DMS153 (cell line): ENCODE measurements at regions not wholly inside any gene's neighbourhood (a gene's known extent, or its start where the extent isn't known, plus 50 kb on each side); places are given as distances from the start of the nearest gene placed in this dataset.
A peak's percentile ranks its signal among the peaks of the same experiment; 100 is the strongest.

Source experiments
- DNase-seq: peaks from one replicate; lab custom pipeline; 2025; lab: John Stamatoyannopoulos, UW

- no peak for DNase-seq
These were observed 87.4 kb upstream of the FZD10 start for GRCh38 chr12:130074661-130075406.

DNA sequence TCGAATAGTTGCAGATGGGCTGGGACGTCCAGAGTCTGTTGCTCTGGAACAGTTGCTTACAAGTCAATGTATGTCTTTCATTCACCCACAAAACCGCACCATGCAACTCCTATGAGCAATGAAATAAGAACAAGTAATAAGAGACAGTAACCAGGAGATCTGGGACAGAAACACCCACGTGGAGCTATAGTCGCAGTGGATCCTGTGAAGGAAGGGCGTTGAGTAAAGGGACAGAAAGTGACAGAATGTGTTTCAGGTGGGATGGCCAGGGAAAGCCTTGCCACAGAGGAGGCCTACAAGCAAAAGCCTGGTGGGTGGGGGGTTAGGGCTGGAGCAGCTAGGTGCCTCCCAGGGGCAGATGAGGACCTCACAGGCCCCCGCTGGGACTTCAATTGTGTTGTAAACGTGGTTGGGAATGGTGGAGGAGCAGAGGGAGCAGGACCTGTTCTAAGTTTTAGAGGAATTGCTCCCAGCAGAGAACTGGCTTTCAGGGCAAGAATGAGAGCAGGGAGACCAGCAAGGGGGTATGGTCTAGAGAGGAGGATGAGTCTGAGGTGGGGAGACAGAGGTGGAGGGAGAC is 86.7 kb upstream of the FZD10 start:
- no peak for DNase-seq

GRCh38 chr12:130076126-130076525 is 86.1 kb upstream of the FZD10 start:
- no peak for DNase-seq

- no peak for DNase-seq
These were observed 85.5 kb upstream of the FZD10 start for GRCh38 chr12:130076752-130077151.

DNA sequence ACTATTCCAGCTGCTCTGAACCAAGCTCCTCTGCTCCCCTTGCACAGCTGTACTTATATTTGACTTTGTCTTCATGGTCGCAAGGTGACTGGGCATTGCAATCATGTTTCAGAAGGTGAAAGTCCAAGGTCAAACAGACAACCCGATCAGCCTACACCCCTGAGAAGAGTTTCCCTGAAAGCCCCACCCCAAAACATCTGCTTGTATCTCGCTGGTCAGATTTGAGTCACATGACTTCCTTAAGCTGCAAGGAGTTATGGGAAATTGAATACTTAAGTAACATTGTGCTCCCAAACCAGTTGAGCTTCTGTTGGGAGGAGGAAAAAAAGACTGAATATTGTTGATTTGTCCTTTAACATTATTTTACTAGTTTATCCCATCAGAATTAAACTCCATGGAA is 83.4 kb upstream of the FZD10 start:
- no peak for DNase-seq

DNA sequence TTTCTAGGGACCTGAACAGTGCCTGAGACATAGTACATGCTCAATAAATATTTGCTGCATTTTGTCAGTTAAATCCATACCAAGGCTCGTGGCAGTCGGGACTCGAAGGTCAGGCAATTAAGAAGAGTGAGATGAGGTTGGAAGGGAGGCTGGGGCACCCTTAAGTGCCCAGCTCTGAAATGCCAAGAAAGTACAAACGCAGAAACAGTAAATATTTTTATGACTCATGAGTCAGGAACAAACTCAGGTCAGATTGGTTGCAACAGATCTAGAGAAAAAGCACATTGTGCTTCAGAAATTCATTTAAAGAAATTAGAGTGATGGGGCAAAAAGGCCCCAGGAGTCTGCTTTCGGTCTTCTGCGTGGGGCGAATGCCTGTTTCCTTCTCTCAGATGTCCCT is 83.0 kb upstream of the FZD10 start:
- no peak for DNase-seq

GRCh38 chr12:130080205-130080604 is 82.1 kb upstream of the FZD10 start:
- no peak for DNase-seq

DNA sequence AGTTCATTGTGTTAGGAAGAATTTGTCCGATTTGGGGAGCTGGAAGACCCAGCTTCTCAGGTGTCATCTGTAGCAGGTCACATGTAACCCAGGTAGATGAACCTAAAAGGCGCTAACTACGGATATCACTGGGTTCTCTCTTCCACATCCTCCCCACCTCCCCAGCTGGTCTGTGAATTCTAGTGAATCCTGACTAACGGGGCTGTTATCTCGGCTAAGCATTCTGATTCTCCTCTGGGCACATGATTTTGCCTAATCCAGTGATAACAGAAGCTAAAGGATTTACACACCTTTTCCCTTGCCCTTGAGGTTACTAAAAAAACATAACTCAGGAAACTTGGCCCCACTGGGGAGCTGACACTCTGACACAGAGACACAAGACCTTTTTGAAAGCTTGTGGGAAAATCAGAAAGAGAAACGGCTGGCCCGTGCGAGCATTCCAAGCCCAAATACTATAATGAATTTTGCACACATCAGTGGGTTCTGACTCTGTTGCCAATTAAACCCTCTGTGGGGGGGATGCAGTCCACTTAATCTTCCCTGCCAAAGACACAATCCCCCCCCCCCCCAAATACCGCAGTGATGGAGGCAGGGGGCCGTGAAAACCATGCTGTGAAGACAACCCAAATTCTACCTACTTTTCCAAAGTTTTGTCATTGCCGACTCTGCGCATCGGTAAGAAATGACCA is 81.0 kb upstream of the FZD10 start:
- no peak for DNase-seq

- no peak for DNase-seq
These were observed 79.3 kb upstream of the FZD10 start for GRCh38 chr12:130083002-130083401.

DNA sequence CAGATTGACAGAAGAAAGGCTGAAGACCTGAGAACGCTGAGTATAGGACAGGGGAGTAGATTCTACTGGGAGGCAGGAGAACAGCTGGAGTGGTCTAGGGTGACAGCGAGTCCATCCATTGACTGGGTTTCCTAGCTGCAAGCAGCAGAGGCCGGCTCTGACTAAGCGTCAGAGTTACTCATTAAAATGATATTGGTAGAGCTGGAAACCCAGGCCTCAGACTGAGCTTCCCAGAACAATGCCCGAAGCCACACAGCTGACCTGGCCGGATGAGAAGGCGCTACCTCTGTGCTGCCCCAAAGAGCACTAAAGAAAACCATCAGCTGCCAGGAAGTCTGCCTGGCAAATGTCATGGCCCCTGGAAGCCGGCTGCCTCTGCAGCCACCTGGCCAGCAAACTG is 78.5 kb upstream of the FZD10 start:
- no peak for DNase-seq

DNA sequence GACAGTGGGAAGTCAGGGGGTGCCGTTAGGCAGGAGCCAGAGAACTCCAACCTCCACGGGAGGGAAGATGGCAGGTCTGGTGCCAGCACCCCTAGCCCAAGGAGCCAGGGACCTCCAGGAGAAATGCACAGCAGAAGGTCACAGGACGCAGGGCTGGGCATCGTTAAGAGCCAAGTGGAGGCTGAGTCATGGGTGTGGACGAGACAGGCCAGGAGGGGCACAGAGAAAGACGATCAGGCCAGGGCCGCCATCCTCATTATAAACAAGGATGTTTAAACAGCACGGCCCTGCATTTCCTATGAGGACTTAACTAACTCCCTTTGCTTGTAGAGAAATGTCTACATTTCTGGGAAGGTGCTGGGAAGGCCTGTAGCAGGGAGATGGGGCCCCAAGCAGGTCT is 77.9 kb upstream of the FZD10 start:
- DNase-seq, result no peak

DNA sequence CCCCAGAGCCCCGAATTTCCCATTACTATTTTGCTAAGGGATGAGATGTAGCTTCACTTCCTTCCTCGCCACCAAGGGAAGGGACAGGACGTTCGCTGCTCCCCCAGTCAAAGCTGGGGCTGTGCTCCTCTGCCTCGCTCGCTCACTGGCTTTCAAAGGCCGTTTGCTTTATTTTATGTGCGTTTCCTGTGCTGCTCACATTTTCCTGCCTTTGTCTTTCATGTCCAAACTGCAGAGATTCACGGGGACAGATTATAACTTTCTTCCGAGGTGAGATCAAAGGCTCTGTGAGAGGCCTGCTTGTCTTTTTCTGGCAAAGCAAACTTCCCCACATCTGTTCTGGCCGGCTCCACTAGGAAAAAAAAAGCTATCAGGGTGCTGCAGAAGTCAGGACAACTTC is 76.0 kb upstream of the FZD10 start:
- no peak for DNase-seq

GRCh38 chr12:130086797-130087196 is 75.5 kb upstream of the FZD10 start:
- DNase-seq, result peak; percentile 6

- DNase-seq, result no peak
These were observed 75.0 kb upstream of the FZD10 start for GRCh38 chr12:130087222-130087621.

DNA sequence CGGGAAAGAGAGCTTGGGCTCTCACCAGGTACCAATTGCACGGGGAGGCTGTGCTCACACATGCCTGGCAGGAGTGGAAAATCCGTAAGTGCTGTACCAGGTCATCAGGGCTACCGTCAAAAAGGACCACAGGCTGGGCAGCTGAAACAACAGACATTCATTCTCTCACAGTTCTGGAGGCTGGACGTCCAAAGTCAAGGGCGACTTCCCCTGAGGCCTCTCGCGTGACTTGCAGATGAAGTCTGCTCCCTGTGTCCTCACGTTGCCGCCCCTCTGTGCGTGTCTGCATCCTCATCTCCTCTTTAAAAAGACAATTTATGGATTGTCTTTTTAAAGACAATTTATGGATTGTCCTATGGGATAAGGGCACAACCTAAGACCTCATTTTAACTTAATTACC is 73.8 kb upstream of the FZD10 start:
- no peak for DNase-seq

- no peak for DNase-seq
These were observed 71.7 kb upstream of the FZD10 start for GRCh38 chr12:130090542-130090941.

DNA sequence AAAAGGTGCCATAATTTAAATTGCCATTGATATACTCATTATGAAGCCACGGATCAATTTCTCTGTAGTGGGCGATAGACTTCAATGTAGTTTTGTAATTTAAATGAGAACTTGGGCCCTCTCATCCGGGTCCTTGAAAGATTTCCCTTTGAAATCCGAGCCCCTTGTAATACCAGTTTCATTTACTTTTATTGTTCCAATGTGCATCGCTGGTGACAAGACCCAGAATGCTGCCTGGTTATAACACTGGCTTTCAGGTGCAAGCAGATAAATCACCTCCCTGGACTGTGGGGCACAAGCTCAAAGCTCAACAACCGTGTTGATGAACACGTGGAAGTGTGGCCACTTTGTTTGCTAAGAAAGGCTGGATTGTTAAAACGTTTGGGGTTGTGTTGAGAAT is 68.9 kb upstream of the FZD10 start:
- no peak for DNase-seq

GRCh38 chr12:130097342-130097741 is 64.9 kb upstream of the FZD10 start:
- no peak for DNase-seq

DNA sequence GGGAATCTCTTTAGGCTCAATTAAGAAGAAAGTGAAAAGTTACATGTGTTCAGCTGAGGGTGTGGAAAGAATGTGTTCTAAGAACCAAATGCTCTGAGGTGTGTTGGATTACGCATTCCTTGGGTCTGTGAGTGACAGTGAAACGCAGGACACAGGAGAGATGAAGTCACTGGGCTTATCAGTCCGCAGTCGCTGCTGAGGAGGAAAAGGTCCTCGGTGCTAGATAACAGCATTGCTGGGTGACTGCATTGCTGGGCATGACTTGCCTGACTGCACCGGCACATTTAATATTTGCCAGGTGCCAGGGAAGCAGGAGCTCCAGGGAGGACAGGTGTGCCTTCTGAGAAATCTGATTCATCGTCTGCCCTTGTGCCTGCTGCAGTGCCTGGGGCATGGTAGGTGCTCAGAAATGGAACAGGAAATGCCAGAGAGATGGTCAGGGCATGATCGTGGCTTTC is 64.4 kb upstream of the FZD10 start:
- no peak for DNase-seq

GRCh38 chr12:130098301-130099005 is 63.8 kb upstream of the FZD10 start:
- DNase-seq, result no peak

DNA sequence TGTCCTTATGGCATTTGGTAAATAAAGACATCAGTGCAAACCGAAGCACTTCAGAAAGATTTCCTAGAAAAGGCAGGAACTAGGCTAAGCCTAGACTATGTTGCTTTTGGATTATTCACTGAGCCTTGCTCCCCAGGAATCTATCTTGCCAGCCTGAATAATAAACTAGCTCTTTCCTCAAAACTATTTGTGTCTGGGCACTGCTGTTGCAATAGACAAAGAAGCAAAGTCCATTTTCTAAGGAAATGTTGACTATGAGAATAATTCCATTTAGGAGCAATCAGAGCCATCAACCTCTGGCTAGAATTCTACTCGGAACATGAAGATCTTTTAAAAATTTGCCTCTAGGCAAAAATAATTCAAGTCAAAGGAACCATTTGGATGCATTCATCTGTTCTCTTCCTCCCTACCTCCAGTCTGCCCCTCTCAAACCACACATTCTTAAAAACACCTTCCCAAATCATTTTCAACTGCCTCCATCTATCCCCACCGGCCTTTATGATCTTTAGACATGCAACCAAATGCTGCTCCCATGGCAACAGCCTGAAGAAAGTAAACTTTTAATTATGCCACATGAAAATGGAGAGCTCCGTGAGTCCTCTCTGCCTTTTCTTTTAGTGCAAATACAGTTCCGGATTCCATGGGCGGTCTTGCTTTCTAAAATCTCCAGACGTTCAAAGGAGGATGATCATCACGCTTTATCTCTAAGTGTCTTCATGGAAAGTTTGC is 61.5 kb upstream of the FZD10 start:
- no peak for DNase-seq

- DNase-seq, result no peak
These were observed 60.9 kb upstream of the FZD10 start for GRCh38 chr12:130101370-130101769.
